ENCODE measurements at regions not wholly inside any gene's neighbourhood (a gene's known extent, or its start where the extent isn't known, plus 50 kb on each side); places are given as distances from the start of the nearest gene placed in this dataset.

GRCh38 chr9:6703898-6704639, 53.7 kb upstream of the KDM4C start (continued):
- TF ChIP-seq, protein P1, sequence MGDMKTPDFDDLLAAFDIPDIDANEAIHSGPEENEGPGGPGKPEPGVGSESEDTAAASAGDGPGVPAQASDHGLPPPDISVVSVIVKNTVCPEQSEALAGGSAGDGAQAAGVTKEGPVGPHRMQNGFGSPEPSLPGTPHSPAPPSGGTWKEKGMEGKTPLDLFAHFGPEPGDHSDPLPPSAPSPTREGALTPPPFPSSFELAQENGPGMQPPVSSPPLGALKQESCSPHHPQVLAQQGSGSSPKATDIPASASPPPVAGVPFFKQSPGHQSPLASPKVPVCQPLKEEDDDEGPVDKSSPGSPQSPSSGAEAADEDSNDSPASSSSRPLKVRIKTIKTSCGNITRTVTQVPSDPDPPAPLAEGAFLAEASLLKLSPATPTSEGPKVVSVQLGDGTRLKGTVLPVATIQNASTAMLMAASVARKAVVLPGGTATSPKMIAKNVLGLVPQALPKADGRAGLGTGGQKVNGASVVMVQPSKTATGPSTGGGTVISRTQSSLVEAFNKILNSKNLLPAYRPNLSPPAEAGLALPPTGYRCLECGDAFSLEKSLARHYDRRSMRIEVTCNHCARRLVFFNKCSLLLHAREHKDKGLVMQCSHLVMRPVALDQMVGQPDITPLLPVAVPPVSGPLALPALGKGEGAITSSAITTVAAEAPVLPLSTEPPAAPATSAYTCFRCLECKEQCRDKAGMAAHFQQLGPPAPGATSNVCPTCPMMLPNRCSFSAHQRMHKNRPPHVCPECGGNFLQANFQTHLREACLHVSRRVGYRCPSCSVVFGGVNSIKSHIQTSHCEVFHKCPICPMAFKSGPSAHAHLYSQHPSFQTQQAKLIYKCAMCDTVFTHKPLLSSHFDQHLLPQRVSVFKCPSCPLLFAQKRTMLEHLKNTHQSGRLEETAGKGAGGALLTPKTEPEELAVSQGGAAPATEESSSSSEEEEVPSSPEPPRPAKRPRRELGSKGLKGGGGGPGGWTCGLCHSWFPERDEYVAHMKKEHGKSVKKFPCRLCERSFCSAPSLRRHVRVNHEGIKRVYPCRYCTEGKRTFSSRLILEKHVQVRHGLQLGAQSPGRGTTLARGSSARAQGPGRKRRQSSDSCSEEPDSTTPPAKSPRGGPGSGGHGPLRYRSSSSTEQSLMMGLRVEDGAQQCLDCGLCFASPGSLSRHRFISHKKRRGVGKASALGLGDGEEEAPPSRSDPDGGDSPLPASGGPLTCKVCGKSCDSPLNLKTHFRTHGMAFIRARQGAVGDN (CRISPR knock-in tag; IDR thresholded peaks at IDR 0.05) = peak; percentile 98
- TF ChIP-seq ATF6 (CRISPR knock-in tag; conservative IDR thresholded peaks at IDR 0.05) (no peak), ISL2 (CRISPR knock-in tag; IDR thresholded peaks at IDR 0.05) (no peak), ZNF781 (CRISPR knock-in tag; IDR thresholded peaks at IDR 0.05; ENCODE audit: borderline replicate concordance, not compliant biosample characterization) (no peak), SNAPC5 (CRISPR knock-in tag; IDR thresholded peaks at IDR 0.05; ENCODE audit: borderline replicate concordance) (no peak), SIX1 (CRISPR knock-in tag; IDR thresholded peaks at IDR 0.05; ENCODE audit: borderline replicate concordance) (no peak), ZNF318 (CRISPR knock-in tag; IDR thresholded peaks at IDR 0.05) (no peak), RCOR2 (CRISPR knock-in tag; IDR thresholded peaks at IDR 0.05) (no peak), SMARCC2 (IDR thresholded peaks at IDR 0.05) (no peak)
- TF ChIP-seq, protein P2, sequence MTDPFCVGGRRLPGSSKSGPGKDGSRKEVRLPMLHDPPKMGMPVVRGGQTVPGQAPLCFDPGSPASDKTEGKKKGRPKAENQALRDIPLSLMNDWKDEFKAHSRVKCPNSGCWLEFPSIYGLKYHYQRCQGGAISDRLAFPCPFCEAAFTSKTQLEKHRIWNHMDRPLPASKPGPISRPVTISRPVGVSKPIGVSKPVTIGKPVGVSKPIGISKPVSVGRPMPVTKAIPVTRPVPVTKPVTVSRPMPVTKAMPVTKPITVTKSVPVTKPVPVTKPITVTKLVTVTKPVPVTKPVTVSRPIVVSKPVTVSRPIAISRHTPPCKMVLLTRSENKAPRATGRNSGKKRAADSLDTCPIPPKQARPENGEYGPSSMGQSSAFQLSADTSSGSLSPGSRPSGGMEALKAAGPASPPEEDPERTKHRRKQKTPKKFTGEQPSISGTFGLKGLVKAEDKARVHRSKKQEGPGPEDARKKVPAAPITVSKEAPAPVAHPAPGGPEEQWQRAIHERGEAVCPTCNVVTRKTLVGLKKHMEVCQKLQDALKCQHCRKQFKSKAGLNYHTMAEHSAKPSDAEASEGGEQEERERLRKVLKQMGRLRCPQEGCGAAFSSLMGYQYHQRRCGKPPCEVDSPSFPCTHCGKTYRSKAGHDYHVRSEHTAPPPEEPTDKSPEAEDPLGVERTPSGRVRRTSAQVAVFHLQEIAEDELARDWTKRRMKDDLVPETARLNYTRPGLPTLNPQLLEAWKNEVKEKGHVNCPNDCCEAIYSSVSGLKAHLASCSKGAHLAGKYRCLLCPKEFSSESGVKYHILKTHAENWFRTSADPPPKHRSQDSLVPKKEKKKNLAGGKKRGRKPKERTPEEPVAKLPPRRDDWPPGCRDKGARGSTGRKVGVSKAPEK (CRISPR knock-in tag; IDR thresholded peaks at IDR 0.05; ENCODE audit: borderline replicate concordance) = no peak
